ENCODE measurements at regions not wholly inside any gene's neighbourhood (a gene's known extent, or its start where the extent isn't known, plus 50 kb on each side); places are given as distances from the start of the nearest gene placed in this dataset.

- WGBS, result 74% methylated on average over 3 of the region's 3 CpGs
- H3K27ac ChIP-seq (ENCODE audit: low read depth in 1 of 2, low read length in 2 of 2), result no peak overlapping the region
- no peak overlapping the region for H3K4me3 ChIP-seq (ENCODE audit: low read depth in 1 of 3, low read length in 3 of 3)
- no peaks in the 10 kb centered on the region for H3K27me3 ChIP-seq (ENCODE audit: control insufficient read depth in 4 of 4, insufficient read depth in 4 of 4, low read length in 3 of 4)
- no peak overlapping the region for H3K9ac ChIP-seq (ENCODE audit: low read depth in 1 of 2, low read length in 2 of 2)
- DNase-seq (ENCODE audit: low spot score), result no peak
- H3K9me3 ChIP-seq (ENCODE audit: control insufficient read depth in 4 of 4, low read length in 3 of 4), result no peaks in the 10 kb centered on the region
- no peaks in the 10 kb centered on the region for H3K4me1 ChIP-seq (ENCODE audit: control insufficient read depth in 4 of 4, insufficient read depth in 4 of 4, low read length in 3 of 4)
- no peaks in the 10 kb centered on the region for H3K36me3 ChIP-seq (ENCODE audit: control insufficient read depth in 4 of 4, insufficient read depth in 3 of 4, low read depth in 1 of 4, low read length in 3 of 4)
- TF ChIP-seq HNF4A (conservative IDR thresholded peaks at IDR 0.05) (no peak), NR2F2 (IDR thresholded peaks at IDR 0.05) (no peak), TAF1 (conservative IDR thresholded peaks at IDR 0.05) (no peak), SP1 (IDR thresholded peaks at IDR 0.05) (no peak), EGR1 (IDR thresholded peaks at IDR 0.05; ENCODE audit: low read depth in 2 of 2) (no peak), FOXA1 (IDR thresholded peaks at IDR 0.05) (no peak), MAX (IDR thresholded peaks at IDR 0.05) (no peak), JUND (IDR thresholded peaks at IDR 0.05) (no peak)
- TF ChIP-seq, protein P1, sequence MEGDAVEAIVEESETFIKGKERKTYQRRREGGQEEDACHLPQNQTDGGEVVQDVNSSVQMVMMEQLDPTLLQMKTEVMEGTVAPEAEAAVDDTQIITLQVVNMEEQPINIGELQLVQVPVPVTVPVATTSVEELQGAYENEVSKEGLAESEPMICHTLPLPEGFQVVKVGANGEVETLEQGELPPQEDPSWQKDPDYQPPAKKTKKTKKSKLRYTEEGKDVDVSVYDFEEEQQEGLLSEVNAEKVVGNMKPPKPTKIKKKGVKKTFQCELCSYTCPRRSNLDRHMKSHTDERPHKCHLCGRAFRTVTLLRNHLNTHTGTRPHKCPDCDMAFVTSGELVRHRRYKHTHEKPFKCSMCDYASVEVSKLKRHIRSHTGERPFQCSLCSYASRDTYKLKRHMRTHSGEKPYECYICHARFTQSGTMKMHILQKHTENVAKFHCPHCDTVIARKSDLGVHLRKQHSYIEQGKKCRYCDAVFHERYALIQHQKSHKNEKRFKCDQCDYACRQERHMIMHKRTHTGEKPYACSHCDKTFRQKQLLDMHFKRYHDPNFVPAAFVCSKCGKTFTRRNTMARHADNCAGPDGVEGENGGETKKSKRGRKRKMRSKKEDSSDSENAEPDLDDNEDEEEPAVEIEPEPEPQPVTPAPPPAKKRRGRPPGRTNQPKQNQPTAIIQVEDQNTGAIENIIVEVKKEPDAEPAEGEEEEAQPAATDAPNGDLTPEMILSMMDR (IDR thresholded peaks at IDR 0.05; ENCODE audit: low read depth, low read length, missing input control), result no peak
- TF ChIP-seq, protein P2, sequence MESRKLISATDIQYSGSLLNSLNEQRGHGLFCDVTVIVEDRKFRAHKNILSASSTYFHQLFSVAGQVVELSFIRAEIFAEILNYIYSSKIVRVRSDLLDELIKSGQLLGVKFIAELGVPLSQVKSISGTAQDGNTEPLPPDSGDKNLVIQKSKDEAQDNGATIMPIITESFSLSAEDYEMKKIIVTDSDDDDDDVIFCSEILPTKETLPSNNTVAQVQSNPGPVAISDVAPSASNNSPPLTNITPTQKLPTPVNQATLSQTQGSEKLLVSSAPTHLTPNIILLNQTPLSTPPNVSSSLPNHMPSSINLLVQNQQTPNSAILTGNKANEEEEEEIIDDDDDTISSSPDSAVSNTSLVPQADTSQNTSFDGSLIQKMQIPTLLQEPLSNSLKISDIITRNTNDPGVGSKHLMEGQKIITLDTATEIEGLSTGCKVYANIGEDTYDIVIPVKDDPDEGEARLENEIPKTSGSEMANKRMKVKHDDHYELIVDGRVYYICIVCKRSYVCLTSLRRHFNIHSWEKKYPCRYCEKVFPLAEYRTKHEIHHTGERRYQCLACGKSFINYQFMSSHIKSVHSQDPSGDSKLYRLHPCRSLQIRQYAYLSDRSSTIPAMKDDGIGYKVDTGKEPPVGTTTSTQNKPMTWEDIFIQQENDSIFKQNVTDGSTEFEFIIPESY (IDR thresholded peaks at IDR 0.05), result no peak
These were observed 167.5 kb downstream of the ETAA1 start for GRCh38 chr2:67564626-67565025.

DNA sequence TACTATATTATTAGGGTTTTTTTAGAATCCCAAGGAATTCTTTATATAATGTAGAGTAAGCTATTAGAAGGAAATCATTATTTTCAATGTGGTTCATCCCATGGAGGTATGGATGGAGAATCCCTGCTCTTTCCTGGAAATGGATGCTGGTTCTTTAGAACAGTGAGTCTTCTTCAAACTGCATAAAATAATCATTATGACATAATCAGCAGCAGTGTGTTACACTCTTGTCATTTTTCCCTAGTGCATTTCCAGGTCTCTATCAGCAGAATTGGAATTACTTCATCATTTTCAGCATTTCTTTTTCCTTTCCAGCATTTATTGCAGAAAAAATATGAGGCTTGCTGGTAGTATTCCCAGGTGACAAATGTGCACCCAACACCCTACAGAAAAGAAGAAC is 168.1 kb downstream of the ETAA1 start:
- H3K4me3 ChIP-seq (ENCODE audit: low read depth in 1 of 3, low read length in 3 of 3), result no peak overlapping the region
- H3K4me1 ChIP-seq (ENCODE audit: control insufficient read depth in 4 of 4, insufficient read depth in 4 of 4, low read length in 3 of 4), result no peaks in the 10 kb centered on the region
- no peak overlapping the region for H3K27ac ChIP-seq (ENCODE audit: low read depth in 1 of 2, low read length in 2 of 2)
- H3K36me3 ChIP-seq (ENCODE audit: control insufficient read depth in 4 of 4, insufficient read depth in 3 of 4, low read depth in 1 of 4, low read length in 3 of 4), result no peaks in the 10 kb centered on the region
- DNase-seq (ENCODE audit: low spot score), result no peak
- no peak for TF ChIP-seq FOXA1 (IDR thresholded peaks at IDR 0.05)
- no peak for TF ChIP-seq ATF3 (IDR thresholded peaks at IDR 0.05)
- TF ChIP-seq RXRA (IDR thresholded peaks at IDR 0.05), result no peak
- TF ChIP-seq HNF4A (conservative IDR thresholded peaks at IDR 0.05), result no peak
- no peak for TF ChIP-seq JUND (IDR thresholded peaks at IDR 0.05)
- TF ChIP-seq YY1 (IDR thresholded peaks at IDR 0.05), result no peak
- TF ChIP-seq FOXA2 (IDR thresholded peaks at IDR 0.05), result no peak
- TF ChIP-seq NR2F2 (IDR thresholded peaks at IDR 0.05), result no peak
- TF ChIP-seq EGR1 (IDR thresholded peaks at IDR 0.05; ENCODE audit: low read depth in 2 of 2), result no peak
- no peak for TF ChIP-seq GABPA (IDR thresholded peaks at IDR 0.05 in 1 of 2, conservative IDR thresholded peaks at IDR 0.05 in 1 of 2)
- no peak for TF ChIP-seq MAX (IDR thresholded peaks at IDR 0.05)
- TF ChIP-seq REST (IDR thresholded peaks at IDR 0.05), result no peak
- TF ChIP-seq, protein P1 (IDR thresholded peaks at IDR 0.05; ENCODE audit: low read depth, low read length, missing input control), result no peak
- TF ChIP-seq TAF1 (conservative IDR thresholded peaks at IDR 0.05), result no peak
- TF ChIP-seq, protein P2 (IDR thresholded peaks at IDR 0.05), result no peak
- TF ChIP-seq RAD21 (IDR thresholded peaks at IDR 0.05), result no peak
- H3K9ac ChIP-seq (ENCODE audit: low read depth in 1 of 2, low read length in 2 of 2), result no peak overlapping the region
- H3K27me3 ChIP-seq (ENCODE audit: control insufficient read depth in 4 of 4, insufficient read depth in 4 of 4, low read length in 3 of 4), result no peaks in the 10 kb centered on the region
- H3K9me3 ChIP-seq (ENCODE audit: control insufficient read depth in 4 of 4, low read length in 3 of 4), result no peaks in the 10 kb centered on the region
